ENCODE measurements at regions not wholly inside any gene's neighbourhood (a gene's known extent, or its start where the extent isn't known, plus 50 kb on each side); places are given as distances from the start of the nearest gene placed in this dataset.

- TF ChIP-seq TAF1 (IDR thresholded peaks at IDR 0.05; ENCODE audit: borderline replicate concordance, insufficient read depth, low read length): no peak
- TF ChIP-seq SIN3A (IDR thresholded peaks at IDR 0.05; ENCODE audit: borderline replicate concordance, insufficient read depth, low read length): no peak
- no peak for TF ChIP-seq REST (IDR thresholded peaks at IDR 0.05; ENCODE audit: insufficient read depth in 1 of 2, low read depth in 2 of 2, low read length in 2 of 2)
These were observed 445.5 kb upstream of the FBXO33 start for GRCh38 chr14:39877577-39878190.

Data from PFSK-1 (cell line).